Cardiac fibroblast (primary cell): ENCODE measurements at regions not wholly inside any gene's neighbourhood (a gene's known extent, or its start where the extent isn't known, plus 50 kb on each side); places are given as distances from the start of the nearest gene placed in this dataset.

Experiments used
- DNase-seq, 2 donors: peaks; one replicate each; pipeline versions ENCODE4 v3.0.0 to v3.0.0-alpha.2; 2010; ENCODE audit warnings: low read depth in 2 of 2
- H3K4me3 ChIP-seq, 2 donors: replicated peaks in 1 of 2; 1 replicate in 1 of 2; 2 replicates in 1 of 2; pipeline ENCODE4 v1.5.1; 2011; ENCODE audit warnings: low read depth in 2 of 2, low read length in 2 of 2, mild to moderate bottlenecking in 2 of 2, moderate library complexity in 1 of 2
- CTCF ChIP-seq: IDR thresholded peaks from one replicate; pipeline ENCODE4 v1.5.1; 2011; ENCODE audit warnings: low read depth, mild to moderate bottlenecking, low read length, inconsistent platforms

- no peak overlapping the region for H3K4me3 ChIP-seq
- TF ChIP-seq CTCF: no peak
- no peak for DNase-seq
Observed at GRCh38 chr12:111211910-111212757, 156.8 kb downstream of the PHETA1 start.

GRCh38 chr12:111209811-111210210 is 159.1 kb downstream of the PHETA1 start:
- no peak overlapping the region for H3K4me3 ChIP-seq
- DNase-seq: no peak
- no peak for TF ChIP-seq CTCF

- DNase-seq: no peak
- TF ChIP-seq CTCF: no peak
- H3K4me3 ChIP-seq: no peak overlapping the region
Observed at GRCh38 chr12:111207761-111208160, 161.1 kb downstream of the PHETA1 start.

GRCh38 chr12:111204788-111205241 is 164.1 kb downstream of the PHETA1 start:
- no peak overlapping the region for H3K4me3 ChIP-seq
- DNase-seq: no peak
- no peak for TF ChIP-seq CTCF

- no peak overlapping the region for H3K4me3 ChIP-seq
- DNase-seq: no peak
- no peak for TF ChIP-seq CTCF
Observed at GRCh38 chr12:111203969-111204368, 164.9 kb downstream of the PHETA1 start.

- TF ChIP-seq CTCF: no peak
Observed at GRCh38 chr12:111203446-111203845, 165.4 kb downstream of the PHETA1 start.

More at GRCh38 chr12:111203446-111203845, 165.4 kb downstream of the PHETA1 start:
- DNase-seq: no peak
- no peak overlapping the region for H3K4me3 ChIP-seq
